ENCODE measurements at regions not wholly inside any gene's neighbourhood (a gene's known extent, or its start where the extent isn't known, plus 50 kb on each side); places are given as distances from the start of the nearest gene placed in this dataset.

DNA sequence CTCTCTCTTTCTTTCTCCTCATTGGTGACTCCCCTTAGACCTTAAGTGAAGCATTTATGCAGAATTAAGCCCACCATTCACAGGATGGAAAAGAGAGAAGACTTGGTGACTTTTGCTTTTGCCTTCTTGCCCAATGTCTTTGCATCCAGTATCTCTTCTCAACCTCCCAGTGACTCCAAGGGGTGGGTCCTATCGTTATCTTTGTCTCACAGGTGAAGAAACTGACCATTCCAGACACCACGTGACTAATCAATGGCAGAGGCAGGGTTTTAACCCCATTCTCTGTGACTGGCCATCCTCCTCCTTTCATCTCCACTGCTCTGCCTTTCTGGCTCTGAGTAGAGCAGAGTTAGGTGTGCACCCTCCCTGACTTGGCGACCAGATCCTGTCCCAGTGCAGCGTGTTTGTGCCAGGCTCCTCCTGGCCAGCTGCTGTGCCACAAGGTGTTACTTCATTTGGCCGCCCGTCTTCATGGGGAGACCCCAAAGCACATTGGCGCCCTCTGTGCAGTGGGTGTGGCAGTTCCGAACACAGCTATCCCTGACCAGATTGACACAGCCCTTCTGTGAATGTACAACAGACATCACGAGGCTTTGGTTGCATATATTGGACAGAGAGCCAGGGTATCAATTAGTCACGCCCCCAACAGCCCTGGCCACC, 501.3 kb downstream of the CD83 start:
- BruUV-seq (replicated peaks), result no TSS peak
- intact Hi-C loops (cut with micrococcal nuclease; ENCODE audit: unreplicated experiment), result no loop called here
- Histone ChIP-seq H2AFZ (ENCODE audit: low read length) (no peak overlapping the region), H3K79me2 (ENCODE audit: insufficient read depth, low read depth, low read length) (no peaks in the 10 kb centered on the region), H3K36me3 (ENCODE audit: insufficient read depth, low read length) (no peaks in the 10 kb centered on the region), H3K4me1 (ENCODE audit: insufficient read depth, low read length, poor library complexity, severe bottlenecking) (peaks cover 4% of the 10 kb centered on the region), H3K9me3 (ENCODE audit: low read length) (no peaks in the 10 kb centered on the region), H3K4me3 (ENCODE audit: low read depth, low read length, poor library complexity, severe bottlenecking) (no peak overlapping the region), H4K20me1 (ENCODE audit: insufficient read depth, low read length) (no peaks in the 10 kb centered on the region), H3K9me2 (ENCODE audit: insufficient read depth, low read length) (no peaks in the 10 kb centered on the region), H3K4me2 (ENCODE audit: low read length) (no peak overlapping the region), H3K27ac (ENCODE audit: low read depth, low read length, poor library complexity, severe bottlenecking) (no peak overlapping the region)
- no peak for TF ChIP-seq EZH2phosphoT487 (IDR thresholded peaks at IDR 0.05; ENCODE audit: borderline replicate concordance, low read depth, low read length)
- TF ChIP-seq, protein P1, sequence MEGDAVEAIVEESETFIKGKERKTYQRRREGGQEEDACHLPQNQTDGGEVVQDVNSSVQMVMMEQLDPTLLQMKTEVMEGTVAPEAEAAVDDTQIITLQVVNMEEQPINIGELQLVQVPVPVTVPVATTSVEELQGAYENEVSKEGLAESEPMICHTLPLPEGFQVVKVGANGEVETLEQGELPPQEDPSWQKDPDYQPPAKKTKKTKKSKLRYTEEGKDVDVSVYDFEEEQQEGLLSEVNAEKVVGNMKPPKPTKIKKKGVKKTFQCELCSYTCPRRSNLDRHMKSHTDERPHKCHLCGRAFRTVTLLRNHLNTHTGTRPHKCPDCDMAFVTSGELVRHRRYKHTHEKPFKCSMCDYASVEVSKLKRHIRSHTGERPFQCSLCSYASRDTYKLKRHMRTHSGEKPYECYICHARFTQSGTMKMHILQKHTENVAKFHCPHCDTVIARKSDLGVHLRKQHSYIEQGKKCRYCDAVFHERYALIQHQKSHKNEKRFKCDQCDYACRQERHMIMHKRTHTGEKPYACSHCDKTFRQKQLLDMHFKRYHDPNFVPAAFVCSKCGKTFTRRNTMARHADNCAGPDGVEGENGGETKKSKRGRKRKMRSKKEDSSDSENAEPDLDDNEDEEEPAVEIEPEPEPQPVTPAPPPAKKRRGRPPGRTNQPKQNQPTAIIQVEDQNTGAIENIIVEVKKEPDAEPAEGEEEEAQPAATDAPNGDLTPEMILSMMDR (conservative IDR thresholded peaks at IDR 0.05; ENCODE audit: low read length), result no peak
- ChIA-PET CTCF (ENCODE audit: unreplicated experiment) (no interaction called here), POLR2A (no interaction called here)
- no peak for DNase-seq (ENCODE audit: low spot score)

DNA sequence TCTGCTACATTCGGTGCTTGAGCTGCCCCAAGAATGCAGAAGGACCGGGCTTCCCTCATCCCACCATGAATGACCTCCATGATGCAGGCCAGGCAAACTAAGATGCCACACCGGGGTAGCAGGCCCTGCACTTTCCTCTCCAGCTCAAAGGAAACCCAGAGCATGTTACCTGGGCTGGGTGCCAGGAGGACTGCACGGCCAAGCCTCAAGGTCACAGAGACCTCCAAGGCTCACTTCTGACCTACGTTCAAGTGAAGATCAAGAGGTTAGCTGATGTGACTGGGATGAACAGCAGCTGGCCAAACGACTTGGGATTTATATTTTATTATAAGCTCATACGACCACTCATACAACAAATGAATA, 501.8 kb downstream of the CD83 start:
- H3K9me3 ChIP-seq (ENCODE audit: low read length), result no peaks in the 10 kb centered on the region
- TF ChIP-seq EZH2phosphoT487 (IDR thresholded peaks at IDR 0.05; ENCODE audit: borderline replicate concordance, low read depth, low read length), result no peak
- TF ChIP-seq, protein P1 (conservative IDR thresholded peaks at IDR 0.05; ENCODE audit: low read length), result no peak
- no peak overlapping the region for H3K27ac ChIP-seq (ENCODE audit: low read depth, low read length, poor library complexity, severe bottlenecking)
- no peaks in the 10 kb centered on the region for H3K9me2 ChIP-seq (ENCODE audit: insufficient read depth, low read length)
- no peaks in the 10 kb centered on the region for H3K36me3 ChIP-seq (ENCODE audit: insufficient read depth, low read length)
- H2AFZ ChIP-seq (ENCODE audit: low read length), result no peak overlapping the region
- no peak overlapping the region for H3K4me3 ChIP-seq (ENCODE audit: low read depth, low read length, poor library complexity, severe bottlenecking)
- H3K79me2 ChIP-seq (ENCODE audit: insufficient read depth, low read depth, low read length), result no peaks in the 10 kb centered on the region
- POLR2A ChIA-PET, result interaction anchor here (0.6 to 1.3 kb wide), 2 partner anchors 75 to 187 kb away, joined by 3 to 4 read pairs; no protein-coding TSS in a partner anchor
- no peak overlapping the region for H3K4me2 ChIP-seq (ENCODE audit: low read length)
- BruUV-seq (replicated peaks), result no TSS peak
- intact Hi-C loops (cut with micrococcal nuclease; ENCODE audit: unreplicated experiment), result no loop called here
- no peaks in the 10 kb centered on the region for H4K20me1 ChIP-seq (ENCODE audit: insufficient read depth, low read length)
- H3K4me1 ChIP-seq (ENCODE audit: insufficient read depth, low read length, poor library complexity, severe bottlenecking), result peaks cover 4% of the 10 kb centered on the region
- DNase-seq (ENCODE audit: low spot score), result no peak
- CTCF ChIA-PET (ENCODE audit: unreplicated experiment), result no interaction called here

DNA sequence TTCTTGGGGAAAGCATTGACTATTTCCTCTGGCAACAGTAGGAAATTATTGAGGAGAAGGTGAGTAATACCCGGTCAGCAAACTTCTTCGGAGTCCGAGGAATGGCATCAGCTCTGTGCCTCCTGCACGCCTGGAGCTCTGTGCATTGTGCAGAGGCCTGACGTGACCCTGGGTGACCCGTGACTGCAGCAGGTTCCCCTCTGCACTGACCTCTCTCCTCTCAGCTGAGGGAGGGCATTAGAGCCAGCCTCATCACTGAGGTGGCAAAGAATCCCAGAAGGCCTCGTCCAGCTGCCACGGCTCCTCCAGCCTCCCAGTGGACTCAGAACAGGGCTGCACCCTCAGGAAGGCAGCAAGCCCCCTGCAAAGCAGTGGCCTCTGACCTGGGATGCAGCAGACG, 502.9 kb downstream of the CD83 start:
- no peak overlapping the region for H3K4me2 ChIP-seq (ENCODE audit: low read length)
- H2AFZ ChIP-seq (ENCODE audit: low read length), result no peak overlapping the region
- H3K36me3 ChIP-seq (ENCODE audit: insufficient read depth, low read length), result no peaks in the 10 kb centered on the region
- no peak overlapping the region for H3K27ac ChIP-seq (ENCODE audit: low read depth, low read length, poor library complexity, severe bottlenecking)
- H3K79me2 ChIP-seq (ENCODE audit: insufficient read depth, low read depth, low read length), result no peaks in the 10 kb centered on the region
- POLR2A ChIA-PET, result interaction anchor here (0.7 to 1.3 kb wide), 2 partner anchors 18 to 186 kb away, joined by 3 to 4 read pairs; no protein-coding TSS in a partner anchor
- peaks cover 4% of the 10 kb centered on the region for H3K4me1 ChIP-seq (ENCODE audit: insufficient read depth, low read length, poor library complexity, severe bottlenecking)
- no TSS peak for BruUV-seq (replicated peaks)
- CTCF ChIA-PET (ENCODE audit: unreplicated experiment), result no interaction called here
- no peak for DNase-seq (ENCODE audit: low spot score)
- no peaks in the 10 kb centered on the region for H3K9me2 ChIP-seq (ENCODE audit: insufficient read depth, low read length)
- no peaks in the 10 kb centered on the region for H3K9me3 ChIP-seq (ENCODE audit: low read length)
- H4K20me1 ChIP-seq (ENCODE audit: insufficient read depth, low read length), result no peaks in the 10 kb centered on the region
- no peak for TF ChIP-seq EZH2phosphoT487 (IDR thresholded peaks at IDR 0.05; ENCODE audit: borderline replicate concordance, low read depth, low read length)
- TF ChIP-seq, protein P1 (conservative IDR thresholded peaks at IDR 0.05; ENCODE audit: low read length), result no peak
- no peak overlapping the region for H3K4me3 ChIP-seq (ENCODE audit: low read depth, low read length, poor library complexity, severe bottlenecking)
- intact Hi-C loops (cut with micrococcal nuclease; ENCODE audit: unreplicated experiment), result no loop called here
